ENCODE measurements at regions not wholly inside any gene's neighbourhood (a gene's known extent, or its start where the extent isn't known, plus 50 kb on each side); places are given as distances from the start of the nearest gene placed in this dataset.
"Not testable (repeated sequence)": the region's sequence is repeated elsewhere in the genome, so short reads cannot be mapped to it uniquely, and the experiment has no call there.

- no peak for DNase-seq
Observed at GRCh38 chr6:168171673-168172353, 92.8 kb upstream of the FRMD1 start.

- no peak for DNase-seq
Observed at GRCh38 chr6:168170841-168171601, 92.0 kb upstream of the FRMD1 start.

- DNase-seq, result no peak
Observed at GRCh38 chr6:168169624-168170023, 90.6 kb upstream of the FRMD1 start.

GRCh38 chr6:168168936-168169335 lies 89.9 kb upstream of the FRMD1 start:
- not testable (repeated sequence) for DNase-seq

- not testable (repeated sequence) for DNase-seq
Observed at GRCh38 chr6:168168330-168168729, 89.3 kb upstream of the FRMD1 start.

DNA sequence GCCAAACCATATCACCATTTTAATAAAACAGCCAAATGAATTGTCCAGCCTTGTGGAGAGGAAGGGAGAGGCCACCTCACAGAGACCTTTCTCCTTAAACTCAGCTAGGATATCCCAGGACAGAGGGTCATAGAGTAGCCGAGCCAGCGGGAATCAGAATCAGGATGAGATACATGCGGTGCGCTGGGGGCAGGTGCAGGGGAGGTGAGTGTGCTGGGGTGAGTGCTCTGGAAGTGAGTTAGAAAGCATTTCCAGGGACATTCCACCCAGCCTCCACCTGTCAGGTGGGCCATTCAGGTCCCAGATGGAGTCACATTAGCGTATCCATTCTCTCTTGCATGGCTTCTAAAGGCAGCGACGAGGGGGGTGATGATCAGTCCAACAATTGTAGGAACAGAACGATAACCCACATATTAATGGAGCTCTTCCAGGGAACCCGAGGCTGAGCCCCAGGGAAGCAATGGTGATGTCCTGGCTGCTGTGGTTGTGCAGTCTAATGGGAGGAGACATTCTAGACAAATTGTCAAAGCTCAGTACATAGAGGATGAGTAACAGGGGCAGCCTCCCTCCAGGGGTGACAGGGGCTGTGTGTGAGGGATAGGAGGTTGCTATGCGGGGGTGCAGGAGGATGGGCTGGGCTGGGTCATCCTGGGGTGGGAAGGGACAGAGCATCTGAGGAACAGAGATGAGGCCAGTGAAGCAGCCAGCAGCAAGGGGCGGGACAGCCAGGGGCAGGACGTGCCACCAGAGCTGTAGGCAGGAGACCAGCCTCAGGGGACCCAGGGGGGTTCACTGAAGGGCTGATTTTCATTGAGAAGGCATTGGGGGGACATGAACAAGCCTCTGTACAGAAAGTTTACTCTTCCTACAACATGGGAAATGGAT lies 88.7 kb upstream of the FRMD1 start:
- no peak for DNase-seq

DNA sequence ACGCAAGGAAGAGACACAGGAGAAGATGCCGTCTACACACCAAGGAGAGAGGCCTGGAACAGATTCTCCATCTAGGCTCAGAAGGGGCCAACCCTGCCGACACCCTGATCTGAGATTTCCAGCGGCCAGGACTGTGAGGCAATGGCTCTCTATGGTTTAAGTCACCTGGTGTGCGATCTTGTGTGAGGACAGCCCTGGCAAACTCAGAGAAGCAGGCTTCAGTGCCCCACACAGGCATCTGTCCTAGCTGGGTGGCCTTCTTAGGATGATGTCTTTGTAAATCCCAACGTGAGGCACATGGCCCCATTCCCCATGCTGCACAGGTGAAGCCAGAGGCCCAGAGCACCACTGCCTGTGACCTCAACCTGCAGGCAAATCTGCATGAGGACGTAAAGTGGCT lies 87.6 kb upstream of the FRMD1 start:
- DNase-seq, result no peak

GRCh38 chr6:168165891-168166290 lies 86.9 kb upstream of the FRMD1 start:
- DNase-seq, result no peak

GRCh38 chr6:168165373-168165772 lies 86.4 kb upstream of the FRMD1 start:
- DNase-seq, result peak; percentile 45

DNA sequence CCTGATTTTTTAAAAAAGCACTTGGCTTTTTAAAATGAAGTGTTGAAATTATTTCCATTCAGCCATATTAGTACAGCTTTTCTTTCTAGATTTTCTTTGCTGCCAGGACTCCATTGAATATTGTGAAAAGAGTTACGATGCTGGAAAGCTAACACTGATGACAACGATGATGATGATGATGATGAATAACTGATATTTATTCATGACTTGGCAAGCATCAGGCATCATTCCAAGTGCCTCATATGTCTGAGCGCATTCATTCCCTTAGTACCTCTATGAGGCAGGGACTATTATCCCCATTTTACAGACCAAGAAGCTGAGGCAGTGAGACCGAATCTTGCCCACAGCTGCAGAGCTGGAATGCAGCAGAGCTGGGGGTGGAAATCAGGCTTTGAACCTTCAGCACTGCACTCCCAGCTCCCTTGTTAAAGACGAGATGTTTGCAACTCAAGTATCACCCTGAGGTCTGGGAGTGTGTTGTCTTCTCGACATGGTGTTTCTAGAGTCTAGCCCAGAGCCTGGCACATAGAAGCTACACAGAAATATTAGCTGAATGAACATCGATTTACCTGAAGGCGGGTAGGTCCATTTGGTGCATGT lies 85.5 kb upstream of the FRMD1 start:
- no peak for DNase-seq

GRCh38 chr6:168163096-168163731 lies 84.2 kb upstream of the FRMD1 start:
- DNase-seq, result no peak

DNA sequence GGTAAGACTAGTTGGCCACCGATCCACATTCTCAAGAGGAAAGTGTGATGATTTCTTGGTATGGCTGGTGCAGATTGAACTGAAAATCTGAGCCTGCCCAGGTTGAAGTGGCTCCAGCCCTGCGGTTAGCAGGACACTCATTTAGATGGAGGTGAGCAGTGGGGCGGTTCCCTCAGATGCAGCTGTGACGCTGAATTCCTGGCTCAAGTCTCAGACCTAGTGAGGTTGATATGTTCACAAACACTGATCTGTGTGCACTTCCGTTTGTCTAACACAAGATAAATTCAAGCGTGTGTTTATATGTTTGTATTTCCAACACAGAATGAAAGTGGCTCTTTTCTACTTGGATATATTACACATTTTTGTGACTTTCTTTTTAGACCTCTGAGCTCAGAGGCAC lies 83.4 kb upstream of the FRMD1 start:
- DNase-seq, result no peak

- no peak for DNase-seq
Observed at GRCh38 chr6:168161371-168161750, 82.3 kb upstream of the FRMD1 start.

DNA sequence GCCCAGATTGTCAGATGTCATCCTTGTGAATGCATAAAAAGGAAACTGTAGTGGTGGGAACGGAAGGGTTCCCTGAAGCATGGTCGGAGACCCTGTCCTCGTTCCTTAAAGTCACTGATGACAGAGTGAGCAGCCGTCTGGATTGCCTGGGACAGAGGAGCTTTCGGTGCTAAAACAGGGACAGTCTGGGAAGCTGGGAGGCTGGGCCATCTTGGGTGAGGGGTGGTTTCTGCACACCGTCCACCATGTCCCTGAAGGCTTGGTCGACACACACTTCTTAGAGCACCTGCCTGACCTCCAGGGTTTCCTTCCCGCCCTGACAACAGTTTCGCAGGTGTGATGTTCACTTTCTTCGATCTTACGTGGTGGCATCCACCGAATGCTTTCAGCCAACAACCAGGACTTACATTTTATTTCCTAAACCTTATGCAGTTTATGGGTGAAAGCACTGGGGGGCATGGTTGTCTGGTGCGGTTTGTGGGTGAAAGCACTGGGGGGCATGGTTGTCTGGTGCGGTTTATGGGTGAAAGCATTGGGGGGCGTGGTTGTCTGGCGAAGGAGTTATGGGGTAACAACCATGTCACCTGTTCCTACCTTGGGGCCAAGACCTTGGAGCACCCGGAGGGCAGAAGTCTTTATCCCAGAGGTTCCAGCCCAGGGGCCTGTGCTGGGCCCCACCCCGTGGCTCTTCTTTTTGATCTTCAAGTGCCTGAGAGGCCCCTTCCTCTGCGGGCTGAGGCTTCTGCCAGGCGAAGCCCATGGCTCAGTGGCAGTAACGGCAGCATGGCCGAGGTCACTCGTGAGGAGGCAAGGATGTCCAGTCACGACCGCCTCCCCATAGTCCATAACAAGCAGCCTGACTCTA lies 81.7 kb upstream of the FRMD1 start:
- no peak for DNase-seq

GRCh38 chr6:168159506-168159905 lies 80.5 kb upstream of the FRMD1 start:
- no peak for DNase-seq

DNA sequence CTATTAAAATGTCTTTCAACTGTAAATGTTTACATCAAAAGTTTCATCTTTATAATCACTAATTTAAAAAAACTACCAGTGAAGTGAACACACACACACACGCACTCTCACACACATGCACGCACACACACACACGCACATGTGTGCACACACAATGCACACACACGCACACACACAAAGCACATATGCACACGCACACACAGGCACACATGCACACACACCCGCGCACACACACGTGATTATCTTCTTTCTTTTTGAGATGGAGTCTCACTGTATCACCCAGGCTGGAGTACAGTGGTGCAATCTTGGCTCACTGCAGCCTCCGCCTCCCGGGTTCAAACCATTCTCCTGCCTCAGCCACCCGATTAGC lies 80.0 kb upstream of the FRMD1 start:
- DNase-seq, result no peak

- peak; percentile 4 for DNase-seq
Observed at GRCh38 chr6:168158213-168158979, 79.4 kb upstream of the FRMD1 start.

DNA sequence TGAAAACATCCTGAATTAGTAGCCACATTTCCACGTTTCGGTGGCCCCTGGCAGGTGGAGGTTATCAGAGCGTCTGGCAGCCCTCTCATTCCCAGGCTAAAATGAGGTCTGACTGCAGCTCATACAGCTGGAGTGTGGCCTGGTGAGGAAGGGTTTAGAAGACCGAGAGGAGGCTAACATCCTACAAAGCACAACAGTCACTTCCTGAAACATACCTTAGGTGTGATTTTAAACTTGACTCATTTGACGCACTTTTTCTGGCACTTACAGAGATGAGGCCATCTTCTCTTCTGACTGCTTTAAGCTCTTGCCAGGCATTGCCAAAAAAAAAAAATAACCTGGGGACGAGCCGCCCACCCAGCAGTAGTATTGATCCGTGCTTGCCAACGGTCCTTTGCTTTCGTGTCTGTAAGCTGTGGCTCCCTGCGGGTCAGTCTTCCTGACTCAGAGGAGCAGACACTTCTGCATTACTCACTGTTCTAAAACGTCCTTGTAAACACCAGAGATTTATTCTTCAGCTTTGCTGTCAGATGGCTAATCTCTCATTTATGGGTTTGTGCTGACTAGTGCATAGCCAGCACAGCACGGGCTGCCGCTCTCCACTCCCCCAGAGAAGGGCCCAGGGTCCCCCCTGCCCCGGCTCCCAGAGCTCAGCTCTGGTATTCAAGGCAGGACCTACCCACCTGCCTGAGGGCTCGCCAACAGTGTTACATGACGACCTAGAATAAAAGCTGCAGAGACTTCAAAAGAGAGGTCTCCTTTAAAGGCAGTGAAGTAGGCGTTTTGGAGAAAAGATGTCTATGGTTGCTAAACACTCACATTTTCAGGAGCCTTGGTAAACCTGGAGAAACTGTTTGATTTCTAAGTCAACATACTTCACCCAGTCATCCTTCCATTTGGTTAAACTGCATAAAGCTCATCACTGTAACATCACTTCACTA lies 78.5 kb upstream of the FRMD1 start:
- DNase-seq, result peak; percentile 78

- DNase-seq, result peak; percentile 5
Observed at GRCh38 chr6:168156742-168157265, 77.8 kb upstream of the FRMD1 start.
